ENCODE measurements at regions not wholly inside any gene's neighbourhood (a gene's known extent, or its start where the extent isn't known, plus 50 kb on each side); places are given as distances from the start of the nearest gene placed in this dataset.

- Histone ChIP-seq H2AFZ (ENCODE audit: low read depth, low read length) (no peak overlapping the region), H3K9me3 (ENCODE audit: insufficient read depth, low read depth, low read length) (peaks cover 12% of the 10 kb centered on the region), H3K4me2 (ENCODE audit: low read length) (no peak overlapping the region), H3K27ac (ENCODE audit: low read depth, low read length) (no peak overlapping the region), H3K4me3 (ENCODE audit: insufficient read depth, low read depth, low read length) (no peak overlapping the region), H3K36me3 (ENCODE audit: insufficient read depth, low read length) (no peaks in the 10 kb centered on the region), H4K20me1 (ENCODE audit: insufficient read depth, low read length) (no peaks in the 10 kb centered on the region), H3K79me2 (ENCODE audit: insufficient read depth, low read length) (no peaks in the 10 kb centered on the region), H3K4me1 (ENCODE audit: insufficient read depth, low read length) (no peaks in the 10 kb centered on the region), H3K27me3 (ENCODE audit: insufficient read depth, low read length) (no peaks in the 10 kb centered on the region), H3K9ac (ENCODE audit: low read length) (no peak overlapping the region)
- H3K27me3 Mint-ChIP-seq (ENCODE audit: low read depth, unreplicated experiment), result no peaks in the 10 kb centered on the region
- H3K9me3 Mint-ChIP-seq (ENCODE audit: unreplicated experiment), result peaks cover 14% of the 10 kb centered on the region
- no peak overlapping the region for H3K27ac Mint-ChIP-seq (ENCODE audit: unreplicated experiment)
- FAIRE-seq, result no peak
- no peak overlapping the region for H3K4me3 Mint-ChIP-seq (ENCODE audit: unreplicated experiment)
- no peak for DNase-seq (ENCODE audit: low read depth)
- H3K4me1 Mint-ChIP-seq (ENCODE audit: low read depth, unreplicated experiment), result no peaks in the 10 kb centered on the region
- no peaks in the 10 kb centered on the region for H3K36me3 Mint-ChIP-seq (ENCODE audit: low read depth, unreplicated experiment)
- TF ChIP-seq CTCF (IDR thresholded peaks at IDR 0.05; ENCODE audit: insufficient read depth, low read depth, low read length) (no peak), EZH2 (IDR thresholded peaks at IDR 0.05; ENCODE audit: insufficient read depth, low read length) (no peak)
These were observed 73.4 kb upstream of the PPP2R3B start for GRCh38 chrX:460116-460515.

- Mint-ChIP-seq H3K27ac (ENCODE audit: unreplicated experiment) (no peak overlapping the region), H3K4me1 (ENCODE audit: low read depth, unreplicated experiment) (no peaks in the 10 kb centered on the region), H3K4me3 (ENCODE audit: unreplicated experiment) (no peak overlapping the region), H3K9me3 (ENCODE audit: unreplicated experiment) (peaks cover 14% of the 10 kb centered on the region), H3K36me3 (ENCODE audit: low read depth, unreplicated experiment) (no peaks in the 10 kb centered on the region), H3K27me3 (ENCODE audit: low read depth, unreplicated experiment) (no peaks in the 10 kb centered on the region)
- DNase-seq (ENCODE audit: low read depth) (no peak), FAIRE-seq (no peak)
- Histone ChIP-seq H3K9me3 (ENCODE audit: insufficient read depth, low read depth, low read length) (peaks cover 12% of the 10 kb centered on the region), H3K4me2 (ENCODE audit: low read length) (no peak overlapping the region), H3K4me1 (ENCODE audit: insufficient read depth, low read length) (no peaks in the 10 kb centered on the region), H3K9ac (ENCODE audit: low read length) (no peak overlapping the region), H3K27ac (ENCODE audit: low read depth, low read length) (no peak overlapping the region), H3K36me3 (ENCODE audit: insufficient read depth, low read length) (no peaks in the 10 kb centered on the region), H4K20me1 (ENCODE audit: insufficient read depth, low read length) (no peaks in the 10 kb centered on the region), H3K27me3 (ENCODE audit: insufficient read depth, low read length) (no peaks in the 10 kb centered on the region), H3K79me2 (ENCODE audit: insufficient read depth, low read length) (no peaks in the 10 kb centered on the region), H3K4me3 (ENCODE audit: insufficient read depth, low read depth, low read length) (no peak overlapping the region), H2AFZ (ENCODE audit: low read depth, low read length) (no peak overlapping the region)
- no peak for TF ChIP-seq CTCF (IDR thresholded peaks at IDR 0.05; ENCODE audit: insufficient read depth, low read depth, low read length)
- no peak for TF ChIP-seq EZH2 (IDR thresholded peaks at IDR 0.05; ENCODE audit: insufficient read depth, low read length)
These were observed 74.3 kb upstream of the PPP2R3B start for GRCh38 chrX:460823-461640.

- Histone ChIP-seq H3K4me3 (ENCODE audit: insufficient read depth, low read depth, low read length) (no peak overlapping the region), H3K36me3 (ENCODE audit: insufficient read depth, low read length) (no peaks in the 10 kb centered on the region), H2AFZ (ENCODE audit: low read depth, low read length) (no peak overlapping the region), H3K79me2 (ENCODE audit: insufficient read depth, low read length) (no peaks in the 10 kb centered on the region), H3K4me2 (ENCODE audit: low read length) (no peak overlapping the region), H3K27me3 (ENCODE audit: insufficient read depth, low read length) (no peaks in the 10 kb centered on the region), H3K9me3 (ENCODE audit: insufficient read depth, low read depth, low read length) (peaks cover 12% of the 10 kb centered on the region), H3K4me1 (ENCODE audit: insufficient read depth, low read length) (no peaks in the 10 kb centered on the region), H3K9ac (ENCODE audit: low read length) (no peak overlapping the region), H4K20me1 (ENCODE audit: insufficient read depth, low read length) (no peaks in the 10 kb centered on the region), H3K27ac (ENCODE audit: low read depth, low read length) (no peak overlapping the region)
- no peaks in the 10 kb centered on the region for H3K4me1 Mint-ChIP-seq (ENCODE audit: low read depth, unreplicated experiment)
- no peak overlapping the region for H3K4me3 Mint-ChIP-seq (ENCODE audit: unreplicated experiment)
- no peaks in the 10 kb centered on the region for H3K27me3 Mint-ChIP-seq (ENCODE audit: low read depth, unreplicated experiment)
- no peaks in the 10 kb centered on the region for H3K36me3 Mint-ChIP-seq (ENCODE audit: low read depth, unreplicated experiment)
- DNase-seq (ENCODE audit: low read depth) (no peak), FAIRE-seq (no peak)
- TF ChIP-seq EZH2 (IDR thresholded peaks at IDR 0.05; ENCODE audit: insufficient read depth, low read length), result no peak
- no peak for TF ChIP-seq CTCF (IDR thresholded peaks at IDR 0.05; ENCODE audit: insufficient read depth, low read depth, low read length)
- no peak overlapping the region for H3K27ac Mint-ChIP-seq (ENCODE audit: unreplicated experiment)
- peaks cover 9% of the 10 kb centered on the region for H3K9me3 Mint-ChIP-seq (ENCODE audit: unreplicated experiment)
These were observed 76.1 kb upstream of the PPP2R3B start for GRCh38 chrX:462853-463252.

All from astrocyte (in vitro differentiated cells and primary cell).